ENCODE measurements at regions not wholly inside any gene's neighbourhood (a gene's known extent, or its start where the extent isn't known, plus 50 kb on each side); places are given as distances from the start of the nearest gene placed in this dataset.

GRCh38 chr1:189656628-189657530, 820.8 kb downstream of the BRINP3 start:
- Histone ChIP-seq H3K27me3 (ENCODE audit: control insufficient read depth, insufficient read depth, low read length) (no peaks in the 10 kb centered on the region), H3K4me3 (ENCODE audit: low read length in 3 of 3) (no peak overlapping the region), H3K4me1 (ENCODE audit: control insufficient read depth in 2 of 3, insufficient read depth in 2 of 3, low read depth in 1 of 3, low read length in 3 of 3) (no peaks in the 10 kb centered on the region), H3K27ac (ENCODE audit: low read depth in 2 of 2, low read length in 2 of 2) (no peak overlapping the region), H3K36me3 (ENCODE audit: control insufficient read depth in 2 of 3, insufficient read depth in 3 of 3, low read length in 3 of 3) (no peaks in the 10 kb centered on the region), H3K9me3 (ENCODE audit: control insufficient read depth in 2 of 3, insufficient read depth in 1 of 3, low read length in 3 of 3) (no peaks in the 10 kb centered on the region), H3K9ac (ENCODE audit: low read length in 3 of 3) (no peak overlapping the region)
- TF ChIP-seq CTCF (IDR thresholded peaks at IDR 0.05; ENCODE audit: borderline replicate concordance, extremely low read depth, insufficient read depth) = no peak
- intact Hi-C loops (cut with DNase I) = no loop called here
- no peak for FAIRE-seq
- no peak for DNase-seq

DNA sequence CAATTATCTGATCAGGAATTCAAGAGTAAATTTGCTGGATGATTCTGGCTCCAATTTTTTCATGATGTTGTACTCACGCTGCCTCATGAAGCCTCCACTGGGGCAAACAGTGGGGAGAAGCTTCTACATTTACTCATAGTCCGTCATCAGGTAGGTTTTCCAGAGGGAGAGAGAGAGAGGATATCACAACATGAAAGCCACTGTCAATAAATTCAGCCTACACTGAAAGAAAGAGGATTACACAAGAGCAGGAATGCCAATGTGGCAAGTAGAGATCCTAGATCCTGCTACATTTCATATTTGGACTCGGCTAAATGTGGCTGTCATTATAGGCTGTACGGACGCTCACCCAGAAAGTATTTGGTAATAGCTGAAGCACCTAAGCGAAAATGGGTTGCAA, 819.9 kb downstream of the BRINP3 start:
- Histone ChIP-seq H3K4me3 (ENCODE audit: low read length in 3 of 3) (no peak overlapping the region), H3K4me1 (ENCODE audit: control insufficient read depth in 2 of 3, insufficient read depth in 2 of 3, low read depth in 1 of 3, low read length in 3 of 3) (no peaks in the 10 kb centered on the region), H3K36me3 (ENCODE audit: control insufficient read depth in 2 of 3, insufficient read depth in 3 of 3, low read length in 3 of 3) (no peaks in the 10 kb centered on the region), H3K9ac (ENCODE audit: low read length in 3 of 3) (no peak overlapping the region), H3K27me3 (ENCODE audit: control insufficient read depth, insufficient read depth, low read length) (no peaks in the 10 kb centered on the region), H3K27ac (ENCODE audit: low read depth in 2 of 2, low read length in 2 of 2) (no peak overlapping the region), H3K9me3 (ENCODE audit: control insufficient read depth in 2 of 3, insufficient read depth in 1 of 3, low read length in 3 of 3) (no peaks in the 10 kb centered on the region)
- TF ChIP-seq CTCF (IDR thresholded peaks at IDR 0.05; ENCODE audit: borderline replicate concordance, extremely low read depth, insufficient read depth) = no peak
- intact Hi-C loops (cut with DNase I) = no loop called here
- no peak for DNase-seq
- FAIRE-seq = no peak

DNA sequence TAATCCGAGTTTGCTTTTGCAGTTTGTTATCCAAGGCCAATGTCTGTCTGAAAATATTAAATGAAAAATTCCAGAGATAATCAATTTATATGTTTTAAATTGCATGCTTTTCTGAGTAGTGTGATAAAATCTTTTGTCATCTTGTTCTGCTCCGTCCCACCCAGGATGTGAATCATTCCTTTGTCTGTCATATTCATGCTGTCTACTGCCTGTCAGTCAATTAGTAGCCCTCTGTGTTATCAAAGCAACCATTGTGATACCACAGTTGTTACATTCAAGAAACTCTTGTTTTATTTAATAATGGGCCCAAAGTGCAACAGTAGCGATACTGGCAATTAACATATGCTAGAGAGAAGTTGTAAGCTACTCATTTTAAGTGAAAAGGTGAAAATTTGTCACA, 819.3 kb downstream of the BRINP3 start:
- DNase-seq (no peak), FAIRE-seq (no peak)
- H3K36me3 ChIP-seq (ENCODE audit: control insufficient read depth in 2 of 3, insufficient read depth in 3 of 3, low read length in 3 of 3) = no peaks in the 10 kb centered on the region
- no peaks in the 10 kb centered on the region for H3K27me3 ChIP-seq (ENCODE audit: control insufficient read depth, insufficient read depth, low read length)
- H3K9me3 ChIP-seq (ENCODE audit: control insufficient read depth in 2 of 3, insufficient read depth in 1 of 3, low read length in 3 of 3) = no peaks in the 10 kb centered on the region
- no peak overlapping the region for H3K9ac ChIP-seq (ENCODE audit: low read length in 3 of 3)
- no peaks in the 10 kb centered on the region for H3K4me1 ChIP-seq (ENCODE audit: control insufficient read depth in 2 of 3, insufficient read depth in 2 of 3, low read depth in 1 of 3, low read length in 3 of 3)
- H3K4me3 ChIP-seq (ENCODE audit: low read length in 3 of 3) = no peak overlapping the region
- intact Hi-C loops (cut with DNase I) = no loop called here
- H3K27ac ChIP-seq (ENCODE audit: low read depth in 2 of 2, low read length in 2 of 2) = no peak overlapping the region
- no peak for TF ChIP-seq CTCF (IDR thresholded peaks at IDR 0.05; ENCODE audit: borderline replicate concordance, extremely low read depth, insufficient read depth)
